ENCODE measurements at regions not wholly inside any gene's neighbourhood (a gene's known extent, or its start where the extent isn't known, plus 50 kb on each side); places are given as distances from the start of the nearest gene placed in this dataset.

DNA sequence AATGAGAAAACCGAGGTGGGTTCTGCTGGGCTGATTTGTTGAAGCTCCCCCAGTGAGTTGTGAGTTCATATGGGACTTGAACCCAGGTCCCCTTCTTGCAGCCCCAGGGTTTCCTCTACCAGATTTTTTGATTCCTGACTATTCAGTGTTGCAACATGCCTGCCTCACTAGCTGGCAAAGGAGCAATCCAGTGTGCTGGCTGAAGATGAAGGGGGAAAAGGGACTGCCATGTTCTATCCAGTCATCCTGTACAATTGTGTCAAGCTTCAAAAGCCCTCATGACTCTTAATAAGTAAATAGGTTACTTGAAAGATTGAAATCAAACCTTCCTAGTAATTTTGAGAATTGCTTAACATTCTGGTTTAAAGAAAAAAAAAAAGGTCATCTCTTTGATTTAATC lies 211.5 kb upstream of the TP63 start:
- TF ChIP-seq, protein P1, sequence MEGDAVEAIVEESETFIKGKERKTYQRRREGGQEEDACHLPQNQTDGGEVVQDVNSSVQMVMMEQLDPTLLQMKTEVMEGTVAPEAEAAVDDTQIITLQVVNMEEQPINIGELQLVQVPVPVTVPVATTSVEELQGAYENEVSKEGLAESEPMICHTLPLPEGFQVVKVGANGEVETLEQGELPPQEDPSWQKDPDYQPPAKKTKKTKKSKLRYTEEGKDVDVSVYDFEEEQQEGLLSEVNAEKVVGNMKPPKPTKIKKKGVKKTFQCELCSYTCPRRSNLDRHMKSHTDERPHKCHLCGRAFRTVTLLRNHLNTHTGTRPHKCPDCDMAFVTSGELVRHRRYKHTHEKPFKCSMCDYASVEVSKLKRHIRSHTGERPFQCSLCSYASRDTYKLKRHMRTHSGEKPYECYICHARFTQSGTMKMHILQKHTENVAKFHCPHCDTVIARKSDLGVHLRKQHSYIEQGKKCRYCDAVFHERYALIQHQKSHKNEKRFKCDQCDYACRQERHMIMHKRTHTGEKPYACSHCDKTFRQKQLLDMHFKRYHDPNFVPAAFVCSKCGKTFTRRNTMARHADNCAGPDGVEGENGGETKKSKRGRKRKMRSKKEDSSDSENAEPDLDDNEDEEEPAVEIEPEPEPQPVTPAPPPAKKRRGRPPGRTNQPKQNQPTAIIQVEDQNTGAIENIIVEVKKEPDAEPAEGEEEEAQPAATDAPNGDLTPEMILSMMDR (IDR thresholded peaks at IDR 0.05 in 8 of 11, conservative IDR thresholded peaks at IDR 0.05 in 3 of 11): no peak
- TF ChIP-seq POLR2A (IDR thresholded peaks at IDR 0.05): no peak
- TF ChIP-seq POLR2AphosphoS5 (IDR thresholded peaks at IDR 0.05): no peak
